HCT116 (cell line): ENCODE measurements at regions not wholly inside any gene's neighbourhood (a gene's known extent, or its start where the extent isn't known, plus 50 kb on each side); places are given as distances from the start of the nearest gene placed in this dataset.

ENCODE experiments used
- ATAC-seq: fragments of 200-7000 bp; cut with Tn5 transposase; 2 replicates; pipeline ENCODE4 v1.9.1; 2020; ENCODE audit warnings: mild to moderate bottlenecking, moderate library complexity
- BruUV-seq: library from RNA; stranded (reverse); fragments of 400-500 nt; replicated peaks from 2 replicates; lab custom pipeline; 2021; lab: Mats Ljungman, UMichigan
- CTCF ChIA-PET: fragments of 300-600 bp; sonication (Branson Sonifier 250); formaldehyde crosslinking; loops from one replicate; lab custom pipeline; 2021; ENCODE audit warnings: antibody characterized with exemption; lab: Charles Lee
- POLR2A ChIA-PET: fragments of 300-600, 350-600 bp; sonication (Branson Sonifier 250); formaldehyde crosslinking; loops from one replicate; lab custom pipeline; 2021; ENCODE audit warnings: antibody characterized with exemption; lab: Charles Lee
- RAD21 ChIA-PET, 2 experiments: fragments of 300-600 bp; sonication (Branson Sonifier 250); formaldehyde crosslinking; loops; one replicate each; lab custom pipeline; 2023; ENCODE audit warnings: low total read pairs in 2 of 2; ENCODE audit not compliant: uncharacterized antibody in 2 of 2, unreplicated experiment in 2 of 2, low non-redundant PET in 1 of 2; lab: Charles Lee
- DNase-seq: peaks from one replicate; pipeline ENCODE4 v3.0.0-alpha.2; 2010; ENCODE audit warnings: low read depth, low spot score
- H2AFZ ChIP-seq: fragments of 200-600 bp; shearing (Covaris generic), sonication (generic); 2 replicates; pipeline ENCODE4 v1.6.1; 2017; ENCODE audit warnings: low read depth, mixed run types, mixed read lengths, antibody characterized with exemption, low read length; ENCODE audit not compliant: poor library complexity, severe bottlenecking
- H3K27ac ChIP-seq: 2 replicates; pipeline ENCODE4 v1.5.1; 2012; ENCODE audit warnings: low read depth, low read length
- H3K27me3 ChIP-seq: fragments of 200-600 bp; sonication (generic); 2 replicates; pipeline ENCODE4 v1.6.1; 2016; ENCODE audit warnings: mixed run types, low read length, mixed read lengths; ENCODE audit not compliant: insufficient read depth
- H3K36me3 ChIP-seq, 2 experiments: fragments of 200-500 bp in 1 of 2; fragments of 200-600 bp in 1 of 2; sonication (Bioruptor generic) in 1 of 2; sonication (generic) in 1 of 2; 2 replicates each; pipeline versions ENCODE4 v1.5.1 to v1.6.1; 2014 to 2016; ENCODE audit warnings: low read length in 2 of 2, inconsistent platforms in 1 of 2, mixed read lengths in 1 of 2, mixed run types in 1 of 2; ENCODE audit not compliant: insufficient read depth in 2 of 2, control insufficient read depth in 1 of 2
- H3K4me1 ChIP-seq, 2 experiments: fragments of 200-600 bp in 1 of 2; sonication (generic) in 1 of 2; 2 replicates each; pipeline versions ENCODE4 v1.5.1 to v1.6.1; 2012 to 2017; ENCODE audit warnings: low read length in 2 of 2, inconsistent platforms in 1 of 2, mild to moderate bottlenecking in 1 of 2, mixed read lengths in 1 of 2, mixed run types in 1 of 2, moderate library complexity in 1 of 2; ENCODE audit not compliant: insufficient read depth in 2 of 2, control insufficient read depth in 1 of 2
- H3K4me2 ChIP-seq: fragments of 200-600 bp; sonication (generic); 2 replicates; pipeline ENCODE4 v1.6.1; 2017; ENCODE audit warnings: mixed run types, low read length, mixed read lengths
- H3K4me3 ChIP-seq, 2 experiments: fragments of 200-600 bp in 1 of 2; sonication (generic) in 1 of 2; replicated peaks in 1 of 2; 2 replicates each; pipeline ENCODE4 v1.5.1; 2011 to 2016; ENCODE audit warnings: low read length in 2 of 2, control low read depth in 1 of 2, low read depth in 1 of 2, mild to moderate bottlenecking in 1 of 2, mixed read lengths in 1 of 2, mixed run types in 1 of 2
- H3K79me2 ChIP-seq: fragments of 200-600 bp; sonication (generic); 2 replicates; pipeline ENCODE4 v1.6.1; 2017; ENCODE audit warnings: mild to moderate bottlenecking, mixed run types, low read length, moderate library complexity, mixed read lengths; ENCODE audit not compliant: insufficient read depth
- H3K9ac ChIP-seq: fragments of 200-600 bp; sonication (generic); 2 replicates; pipeline ENCODE4 v1.6.1; 2016; ENCODE audit warnings: low read length, mixed read lengths
- H3K9me2 ChIP-seq: fragments of 200-600 bp; sonication (generic), shearing (Covaris generic); 2 replicates; pipeline ENCODE4 v1.6.1; 2017; ENCODE audit warnings: mixed run types, mild to moderate bottlenecking, moderate library complexity; ENCODE audit not compliant: insufficient read depth
- H3K9me3 ChIP-seq, 2 experiments: fragments of 200-500 bp in 1 of 2; fragments of 200-600 bp in 1 of 2; sonication (Bioruptor generic) in 1 of 2; sonication (generic) in 1 of 2; 2 replicates each; pipeline ENCODE4 v1.6.1; 2014 to 2017; ENCODE audit warnings: low read length in 2 of 2, mixed read lengths in 2 of 2, inconsistent platforms in 1 of 2, low read depth in 1 of 2, mild to moderate bottlenecking in 1 of 2, mixed run types in 1 of 2, moderate library complexity in 1 of 2; ENCODE audit not compliant: control insufficient read depth in 1 of 2, insufficient read depth in 1 of 2
- H4K20me1 ChIP-seq: fragments of 200-600 bp; sonication (generic), shearing (Covaris generic); 2 replicates; pipeline ENCODE4 v1.6.1; 2017; ENCODE audit warnings: mixed run types, mild to moderate bottlenecking, moderate library complexity; ENCODE audit not compliant: insufficient read depth
- EGR1 ChIP-seq: IDR thresholded peaks from 2 replicates; pipeline ENCODE4 v1.6.1; 2012; ENCODE audit warnings: low read depth
- ELF1 ChIP-seq: IDR thresholded peaks from 2 replicates; pipeline ENCODE4 v1.6.1; 2012; ENCODE audit warnings: low read depth, borderline replicate concordance
- EZH2 ChIP-seq: fragments of 200-600 bp; sonication (generic); IDR thresholded peaks from 2 replicates; pipeline ENCODE4 v1.6.1; 2017; ENCODE audit warnings: antibody characterized with exemption, mixed run types
- EZH2phosphoT487 ChIP-seq: fragments of 200-600 bp; IDR thresholded peaks from 2 replicates; pipeline ENCODE4 v1.6.1; 2018; ENCODE audit warnings: antibody characterized with exemption, borderline replicate concordance
- FOSL1 ChIP-seq: IDR thresholded peaks from 2 replicates; pipeline ENCODE4 v1.6.1; 2012; ENCODE audit warnings: low read depth
- JUND ChIP-seq: IDR thresholded peaks from 2 replicates; pipeline ENCODE4 v1.6.1; 2012
- POLR2A ChIP-seq: IDR thresholded peaks from 2 replicates; pipeline ENCODE4 v1.7.0; 2011; ENCODE audit warnings: borderline replicate concordance; ENCODE audit not compliant: insufficient read depth, insufficient read length; ENCODE audit errors: extremely low read depth
- POLR2AphosphoS5 ChIP-seq: IDR thresholded peaks from 2 replicates; pipeline ENCODE4 v1.6.1; 2011; ENCODE audit warnings: mild to moderate bottlenecking, low read depth, low read length, moderate library complexity
- REST ChIP-seq: IDR thresholded peaks from 2 replicates; pipeline ENCODE4 v1.6.1; 2012; ENCODE audit warnings: low read depth
- TCF7L2 ChIP-seq: IDR thresholded peaks from 2 replicates; pipeline ENCODE4 v1.7.0; 2011; ENCODE audit warnings: borderline replicate concordance, inconsistent platforms; ENCODE audit not compliant: insufficient read depth, insufficient read length; ENCODE audit errors: extremely low read depth
- YY1 ChIP-seq: IDR thresholded peaks from 2 replicates; pipeline ENCODE4 v1.6.1; 2011; ENCODE audit warnings: low read length, low read depth, moderate library complexity, mild to moderate bottlenecking; ENCODE audit not compliant: insufficient replicate concordance; ENCODE audit errors: extremely low read depth
- ZBTB33 ChIP-seq: IDR thresholded peaks from 2 replicates; pipeline ENCODE4 v1.6.1; 2011; ENCODE audit warnings: mild to moderate bottlenecking, low read length, moderate library complexity; ENCODE audit not compliant: insufficient replicate concordance; ENCODE audit errors: extremely low read depth
- ZFX ChIP-seq: fragments of 450-650 bp; IDR thresholded peaks from 2 replicates; pipeline ENCODE4 v1.6.1; 2017
- ZNF274 ChIP-seq: fragments of 200-500 bp; sonication (Bioruptor generic); IDR thresholded peaks from 2 replicates; pipeline ENCODE4 v1.6.1; 2014; ENCODE audit warnings: mild to moderate bottlenecking, low read depth, low read length, inconsistent platforms
- intact Hi-C: fragments of 100-400 bp; cut with micrococcal nuclease; formaldehyde crosslinking; loops from 2 replicates; pipeline ENCODE4 v1.10.0; 2022

- TF ChIP-seq ZFX: no peak
- TF ChIP-seq JUND: no peak
- TF ChIP-seq ELF1: no peak
- TF ChIP-seq, all 23 proteins: peak for 0
- RAD21 ChIA-PET: no interaction called here
- H3K27me3 ChIP-seq: no peaks in the 10 kb centered on the region
- no peaks in the 10 kb centered on the region for H3K36me3 ChIP-seq
- BruUV-seq: no TSS peak
- no peak overlapping the region for H3K4me2 ChIP-seq
- no peaks in the 10 kb centered on the region for H3K79me2 ChIP-seq
- POLR2A ChIA-PET: no interaction called here
- no peak overlapping the region for H3K27ac ChIP-seq
- intact Hi-C loops: no loop called here
- no peak overlapping the region for H3K4me3 ChIP-seq
- H2AFZ ChIP-seq: no peak overlapping the region
- DNase-seq: no peak
- H4K20me1 ChIP-seq: no peaks in the 10 kb centered on the region
- H3K9me3 ChIP-seq: no peaks in the 10 kb centered on the region
- ATAC-seq: no peak
- no peak overlapping the region for H3K9ac ChIP-seq
- CTCF ChIA-PET: no interaction called here
- no peaks in the 10 kb centered on the region for H3K9me2 ChIP-seq
- H3K4me1 ChIP-seq: no peaks in the 10 kb centered on the region
These were observed 561.1 kb upstream of the MEF2C start for GRCh38 chr5:89444088-89444487.

GRCh38 chr5:89443508-89443907 is 560.5 kb upstream of the MEF2C start:
- no peaks in the 10 kb centered on the region for H3K4me1 ChIP-seq
- BruUV-seq: no TSS peak
- TF ChIP-seq POLR2AphosphoS5 (no peak), POLR2A (no peak), ELF1 (no peak), EGR1 (no peak), TCF7L2 (no peak), ZNF274 (no peak), ZFX (no peak), EZH2phosphoT487 (no peak), FOSL1 (no peak), YY1 (no peak), EZH2 (no peak), REST (no peak), ZBTB33 (no peak)

More at GRCh38 chr5:89443508-89443907, 560.5 kb upstream of the MEF2C start:
- ATAC-seq: no peak
- Histone ChIP-seq H3K27ac (no peak overlapping the region), H3K4me3 (no peak overlapping the region), H3K27me3 (no peaks in the 10 kb centered on the region), H4K20me1 (no peaks in the 10 kb centered on the region), H3K9me3 (no peaks in the 10 kb centered on the region), H3K9me2 (no peaks in the 10 kb centered on the region), H3K9ac (no peak overlapping the region), H3K79me2 (no peaks in the 10 kb centered on the region), H3K4me2 (no peak overlapping the region), H2AFZ (peak overlapping the region; percentile 6), H3K36me3 (no peaks in the 10 kb centered on the region)
- POLR2A ChIA-PET: no interaction called here
- DNase-seq: no peak
- intact Hi-C loops: no loop called here
- CTCF ChIA-PET: no interaction called here
- RAD21 ChIA-PET: no interaction called here
